ENCODE measurements at regions not wholly inside any gene's neighbourhood (a gene's known extent, or its start where the extent isn't known, plus 50 kb on each side); places are given as distances from the start of the nearest gene placed in this dataset.

DNA sequence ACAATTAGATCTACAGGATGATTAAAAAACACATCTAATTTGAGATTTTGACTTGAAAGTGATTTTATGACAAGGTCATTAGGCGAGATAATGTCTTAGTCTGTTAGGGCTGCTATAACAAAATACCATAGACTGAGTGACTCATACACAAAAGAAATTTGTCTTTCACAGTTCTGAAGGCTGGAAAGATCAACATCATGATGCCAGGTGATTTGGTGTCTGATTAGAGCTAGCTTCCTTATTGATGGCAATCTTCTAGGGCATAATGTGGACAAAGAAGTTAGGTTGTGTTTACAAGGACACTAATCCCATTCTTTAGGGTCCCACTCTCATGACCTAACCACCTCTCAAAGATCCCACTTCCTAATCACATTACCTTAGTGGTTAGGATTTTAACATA, 256.7 kb downstream of the TUSC1 start:
- H3K27me3 Mint-ChIP-seq = no peaks in the 10 kb centered on the region
- H3K4me3 Mint-ChIP-seq = no peak overlapping the region
- H3K36me3 Mint-ChIP-seq = peaks cover 22% of the 10 kb centered on the region
- no peaks in the 10 kb centered on the region for H3K4me1 Mint-ChIP-seq (ENCODE audit: low read depth in 2 of 2)
- no peak for DNase-seq (ENCODE audit: low spot score)
- H3K9me3 Mint-ChIP-seq = peaks cover 24% of the 10 kb centered on the region
- no peak overlapping the region for H3K27ac Mint-ChIP-seq
- no peak for ATAC-seq

GRCh38 chr9:25418974-25419373, 259.3 kb downstream of the TUSC1 start:
- H3K27ac Mint-ChIP-seq = no peak overlapping the region
- no peak for DNase-seq (ENCODE audit: low spot score)
- no peaks in the 10 kb centered on the region for H3K27me3 Mint-ChIP-seq
- H3K9me3 Mint-ChIP-seq = peaks cover 20% of the 10 kb centered on the region
- ATAC-seq = no peak
- peaks cover 14% of the 10 kb centered on the region for H3K36me3 Mint-ChIP-seq
- no peak overlapping the region for H3K4me3 Mint-ChIP-seq
- H3K4me1 Mint-ChIP-seq (ENCODE audit: low read depth in 2 of 2) = no peaks in the 10 kb centered on the region

DNA sequence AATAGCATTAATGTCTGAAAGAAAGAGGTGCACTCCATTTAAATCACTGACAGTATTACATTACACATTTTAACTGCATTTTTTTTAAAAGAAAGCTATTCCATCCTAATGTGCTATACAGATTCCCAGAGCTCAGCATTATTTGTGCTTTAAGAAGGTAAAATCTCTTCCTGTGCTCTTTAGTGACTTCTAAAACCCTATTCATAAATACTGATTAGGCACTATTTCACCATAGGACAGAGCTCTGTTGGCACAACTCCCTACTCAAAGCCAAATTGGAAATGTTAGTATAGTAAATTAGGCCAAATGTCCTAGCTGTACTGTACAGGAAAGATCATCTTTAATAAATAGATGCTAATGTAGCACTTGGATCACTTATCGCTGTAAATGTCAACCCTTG, 262.5 kb downstream of the TUSC1 start:
- DNase-seq (ENCODE audit: low spot score) (no peak), ATAC-seq (no peak)
- H3K4me1 Mint-ChIP-seq (ENCODE audit: low read depth in 2 of 2) = no peaks in the 10 kb centered on the region
- no peaks in the 10 kb centered on the region for H3K27me3 Mint-ChIP-seq
- H3K27ac Mint-ChIP-seq = no peak overlapping the region
- peaks cover 20% of the 10 kb centered on the region for H3K9me3 Mint-ChIP-seq
- H3K4me3 Mint-ChIP-seq = no peak overlapping the region
- peaks cover 13% of the 10 kb centered on the region for H3K36me3 Mint-ChIP-seq

- no peak for ATAC-seq
- peaks cover 4% of the 10 kb centered on the region for H3K36me3 Mint-ChIP-seq
- H3K9me3 Mint-ChIP-seq = peaks cover 11% of the 10 kb centered on the region
- no peak overlapping the region for H3K4me3 Mint-ChIP-seq
- H3K4me1 Mint-ChIP-seq (ENCODE audit: low read depth in 2 of 2) = no peaks in the 10 kb centered on the region
- no peaks in the 10 kb centered on the region for H3K27me3 Mint-ChIP-seq
- no peak for DNase-seq (ENCODE audit: low spot score)
- H3K27ac Mint-ChIP-seq = no peak overlapping the region
These were observed 265.6 kb downstream of the TUSC1 start for GRCh38 chr9:25412646-25413045.

DNA sequence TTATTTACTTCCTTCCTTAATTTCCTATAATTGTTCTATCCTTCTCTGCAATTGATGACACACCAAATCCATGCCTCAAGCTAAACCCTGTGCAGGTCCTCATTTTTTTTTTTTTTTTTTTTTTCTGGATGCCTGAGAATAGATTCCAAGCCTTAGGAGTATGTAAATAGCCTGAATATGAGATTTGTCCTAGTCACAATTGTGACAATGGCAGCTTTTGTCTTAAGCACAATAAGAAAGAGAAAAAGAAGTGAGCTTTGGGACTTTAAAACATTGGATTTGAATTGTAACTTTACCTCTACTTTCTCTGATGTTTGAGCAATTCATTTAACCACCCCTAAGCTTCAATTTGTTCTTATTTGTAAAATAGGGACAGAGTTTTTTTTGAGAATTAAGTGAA, 280.5 kb downstream of the TUSC1 start:
- no peak for ATAC-seq
- Mint-ChIP-seq H3K36me3 (peaks cover under 1% of the 10 kb centered on the region), H3K9me3 (peaks cover 21% of the 10 kb centered on the region), H3K4me3 (no peak overlapping the region), H3K27ac (no peak overlapping the region), H3K4me1 (ENCODE audit: low read depth in 2 of 2) (no peaks in the 10 kb centered on the region), H3K27me3 (no peaks in the 10 kb centered on the region)
- DNase-seq (ENCODE audit: low spot score) = no peak

DNA sequence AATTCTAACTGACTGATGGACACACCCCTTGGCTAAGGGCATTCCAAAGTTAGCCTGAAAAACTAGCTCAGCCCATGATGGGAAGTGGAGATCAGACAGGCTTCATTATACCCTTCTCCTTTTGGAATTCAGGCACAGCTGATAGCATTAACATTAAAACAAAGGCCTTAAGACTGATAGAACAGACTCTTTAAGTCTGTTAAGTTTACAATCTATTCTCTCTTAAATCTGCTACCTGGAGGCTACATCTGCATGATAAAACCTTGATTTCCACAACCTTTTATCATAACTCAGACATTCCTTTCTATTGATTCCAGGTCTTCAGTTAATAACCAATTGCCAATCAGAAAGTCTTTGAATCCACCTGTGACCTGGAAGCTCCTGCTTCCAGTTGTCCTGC, 281.4 kb downstream of the TUSC1 start:
- Mint-ChIP-seq H3K27ac (no peak overlapping the region), H3K36me3 (peaks cover 5% of the 10 kb centered on the region), H3K9me3 (peaks cover 25% of the 10 kb centered on the region), H3K27me3 (no peaks in the 10 kb centered on the region), H3K4me3 (no peak overlapping the region), H3K4me1 (ENCODE audit: low read depth in 2 of 2) (no peaks in the 10 kb centered on the region)
- no peak for ATAC-seq
- DNase-seq (ENCODE audit: low spot score) = no peak

- no peak for DNase-seq (ENCODE audit: low spot score)
- H3K27ac Mint-ChIP-seq = no peak overlapping the region
- no peak overlapping the region for H3K4me3 Mint-ChIP-seq
- ATAC-seq = no peak
- no peaks in the 10 kb centered on the region for H3K27me3 Mint-ChIP-seq
- H3K9me3 Mint-ChIP-seq = peaks cover 14% of the 10 kb centered on the region
- H3K36me3 Mint-ChIP-seq = peaks cover 4% of the 10 kb centered on the region
- no peaks in the 10 kb centered on the region for H3K4me1 Mint-ChIP-seq (ENCODE audit: low read depth in 2 of 2)
These were observed 297.1 kb downstream of the TUSC1 start for GRCh38 chr9:25381141-25381540.

DNA sequence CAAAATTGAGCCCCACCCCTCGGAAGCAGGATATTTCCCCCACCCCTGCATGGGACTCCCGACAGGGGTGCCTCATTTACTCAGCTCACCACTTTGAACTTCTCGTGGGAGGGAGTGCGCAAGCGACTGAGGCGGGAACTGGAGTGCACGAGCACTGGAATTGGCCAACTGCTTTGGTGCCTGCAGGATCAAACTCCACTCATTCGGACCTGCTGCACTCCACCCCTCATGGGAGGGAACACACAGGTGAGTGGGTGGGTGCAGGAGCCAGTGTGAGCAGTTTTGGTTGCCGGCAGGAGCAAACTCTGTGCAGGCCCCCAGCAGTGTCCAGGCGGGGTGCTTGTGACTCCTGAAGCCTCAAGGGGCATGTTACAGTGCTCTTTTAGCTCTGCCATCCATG, 301.2 kb downstream of the TUSC1 start:
- peaks cover 11% of the 10 kb centered on the region for H3K36me3 Mint-ChIP-seq
- no peak for ATAC-seq
- H3K4me1 Mint-ChIP-seq (ENCODE audit: low read depth in 2 of 2) = no peaks in the 10 kb centered on the region
- H3K4me3 Mint-ChIP-seq = no peak overlapping the region
- no peak overlapping the region for H3K27ac Mint-ChIP-seq
- DNase-seq (ENCODE audit: low spot score) = no peak
- peaks cover 14% of the 10 kb centered on the region for H3K9me3 Mint-ChIP-seq
- no peaks in the 10 kb centered on the region for H3K27me3 Mint-ChIP-seq

GRCh38 chr9:25374281-25374680, 304.0 kb downstream of the TUSC1 start:
- no peak for DNase-seq (ENCODE audit: low spot score)
- peaks cover 7% of the 10 kb centered on the region for H3K36me3 Mint-ChIP-seq
- H3K4me1 Mint-ChIP-seq (ENCODE audit: low read depth in 2 of 2) = no peaks in the 10 kb centered on the region

GRCh38 chr9:25366906-25367305, 311.3 kb downstream of the TUSC1 start:
- Mint-ChIP-seq H3K4me3 (no peak overlapping the region), H3K27me3 (no peaks in the 10 kb centered on the region), H3K4me1 (ENCODE audit: low read depth in 2 of 2) (no peaks in the 10 kb centered on the region), H3K27ac (no peak overlapping the region), H3K36me3 (no peaks in the 10 kb centered on the region), H3K9me3 (peaks cover 5% of the 10 kb centered on the region)
- ATAC-seq = no peak
- DNase-seq (ENCODE audit: low spot score) = no peak

More at GRCh38 chr9:25374281-25374680, 304.0 kb downstream of the TUSC1 start:
- Mint-ChIP-seq H3K27ac (no peak overlapping the region), H3K9me3 (peaks cover 13% of the 10 kb centered on the region), H3K4me3 (no peak overlapping the region), H3K27me3 (no peaks in the 10 kb centered on the region)
- ATAC-seq = no peak

DNA sequence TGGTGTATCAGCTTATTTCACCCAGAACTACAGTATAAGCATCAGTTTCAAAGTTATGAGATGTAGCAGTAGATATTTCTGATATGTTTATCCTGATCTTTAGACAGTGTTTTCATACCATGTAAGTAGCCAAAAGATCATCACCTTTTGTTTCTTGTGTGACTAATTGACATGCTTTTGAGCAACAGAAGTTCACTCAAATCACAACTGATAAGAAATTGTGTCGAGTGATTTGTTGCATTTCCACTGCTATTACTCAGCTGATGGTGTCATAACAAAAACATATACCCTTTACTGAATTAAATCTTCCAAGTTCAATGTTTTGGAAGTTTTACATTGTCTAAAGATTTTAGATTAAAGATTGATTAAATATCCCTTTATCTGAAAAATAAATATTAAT, 324.5 kb downstream of the TUSC1 start:
- DNase-seq (ENCODE audit: low spot score) (no peak), ATAC-seq (no peak)
- Mint-ChIP-seq H3K27me3 (no peaks in the 10 kb centered on the region), H3K4me3 (no peak overlapping the region), H3K9me3 (peaks cover 16% of the 10 kb centered on the region), H3K4me1 (ENCODE audit: low read depth in 2 of 2) (no peaks in the 10 kb centered on the region), H3K36me3 (peaks cover 7% of the 10 kb centered on the region), H3K27ac (no peak overlapping the region)

- no peaks in the 10 kb centered on the region for H3K4me1 Mint-ChIP-seq (ENCODE audit: low read depth in 2 of 2)
- H3K9me3 Mint-ChIP-seq = peaks cover 8% of the 10 kb centered on the region
- no peak for DNase-seq (ENCODE audit: low spot score)
- no peak overlapping the region for H3K4me3 Mint-ChIP-seq
- no peak overlapping the region for H3K27ac Mint-ChIP-seq
- no peaks in the 10 kb centered on the region for H3K27me3 Mint-ChIP-seq
- no peak for ATAC-seq
- H3K36me3 Mint-ChIP-seq = no peaks in the 10 kb centered on the region
These were observed 328.2 kb downstream of the TUSC1 start for GRCh38 chr9:25350011-25350410.

DNA sequence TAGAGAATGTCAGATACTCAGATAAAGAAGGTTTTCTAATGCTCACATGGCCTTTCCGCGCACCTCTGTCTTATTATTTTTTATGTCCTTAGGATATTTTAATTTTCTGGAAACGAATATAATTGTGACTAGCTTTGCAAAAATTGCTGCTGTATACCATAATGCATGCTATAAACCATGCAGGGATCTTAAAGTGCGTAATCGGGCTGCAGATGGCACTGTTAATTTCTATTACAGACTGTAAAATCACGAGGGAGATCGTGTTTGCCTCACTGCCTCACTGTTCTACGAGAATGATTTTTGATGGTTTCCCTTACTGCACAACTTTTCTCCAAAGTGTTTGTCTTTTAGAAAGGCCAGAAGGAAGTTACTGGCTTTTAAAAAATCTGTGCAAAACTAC, 356.1 kb downstream of the TUSC1 start:
- no peak overlapping the region for H3K27ac Mint-ChIP-seq
- H3K27me3 Mint-ChIP-seq = no peaks in the 10 kb centered on the region
- H3K4me1 Mint-ChIP-seq (ENCODE audit: low read depth in 2 of 2) = no peaks in the 10 kb centered on the region
- H3K4me3 Mint-ChIP-seq = no peak overlapping the region
- DNase-seq (ENCODE audit: low spot score) = no peak
- H3K9me3 Mint-ChIP-seq = peaks cover 24% of the 10 kb centered on the region
- no peak for ATAC-seq
- no peaks in the 10 kb centered on the region for H3K36me3 Mint-ChIP-seq

GRCh38 chr9:25310961-25311360, 367.3 kb downstream of the TUSC1 start:
- Mint-ChIP-seq H3K27ac (no peak overlapping the region), H3K36me3 (peaks cover 8% of the 10 kb centered on the region), H3K9me3 (peaks cover 7% of the 10 kb centered on the region), H3K27me3 (no peaks in the 10 kb centered on the region), H3K4me1 (ENCODE audit: low read depth in 2 of 2) (no peaks in the 10 kb centered on the region), H3K4me3 (no peak overlapping the region)
- no peak for ATAC-seq
- no peak for DNase-seq (ENCODE audit: low spot score)

DNA sequence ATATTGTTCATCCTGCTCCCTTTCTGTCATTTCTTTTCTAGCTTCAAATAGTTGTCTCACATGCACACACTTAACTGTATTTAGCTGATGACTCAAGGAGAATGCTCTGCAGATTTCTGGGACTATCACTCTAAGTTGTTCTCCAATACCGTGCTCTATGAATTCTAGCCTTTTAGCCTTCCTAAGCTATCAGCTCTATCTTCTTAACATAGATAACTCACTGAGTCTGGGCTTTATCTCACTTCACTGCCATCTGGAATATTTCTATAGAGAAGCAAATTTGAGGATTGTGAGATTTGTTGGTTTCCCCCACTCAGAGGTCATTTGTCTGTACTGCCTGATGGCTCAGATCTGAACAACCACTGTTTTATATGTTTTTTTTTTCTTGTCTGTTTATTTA, 369.7 kb downstream of the TUSC1 start:
- ATAC-seq (no peak), DNase-seq (ENCODE audit: low spot score) (no peak)
- Mint-ChIP-seq H3K27ac (no peak overlapping the region), H3K27me3 (no peaks in the 10 kb centered on the region), H3K4me1 (ENCODE audit: low read depth in 2 of 2) (no peaks in the 10 kb centered on the region), H3K4me3 (no peak overlapping the region), H3K9me3 (peaks cover 10% of the 10 kb centered on the region), H3K36me3 (peaks cover 8% of the 10 kb centered on the region)
